22Rv1 (cell line): ENCODE measurements at regions not wholly inside any gene's neighbourhood (a gene's known extent, or its start where the extent isn't known, plus 50 kb on each side); places are given as distances from the start of the nearest gene placed in this dataset.

ENCODE experiments used
- ZFX ChIP-seq: fragments of 450-650 bp; IDR thresholded peaks from 2 replicates; pipeline ENCODE4 v1.6.1; 2017; ENCODE audit warnings: antibody characterized with exemption, borderline replicate concordance
- TF ChIP-seq, protein P1 (sequence below): fragments of 450-650 bp; IDR thresholded peaks from 2 replicates; pipeline ENCODE4 v1.5.1; 2017; ENCODE audit warnings: mild to moderate bottlenecking

DNA sequence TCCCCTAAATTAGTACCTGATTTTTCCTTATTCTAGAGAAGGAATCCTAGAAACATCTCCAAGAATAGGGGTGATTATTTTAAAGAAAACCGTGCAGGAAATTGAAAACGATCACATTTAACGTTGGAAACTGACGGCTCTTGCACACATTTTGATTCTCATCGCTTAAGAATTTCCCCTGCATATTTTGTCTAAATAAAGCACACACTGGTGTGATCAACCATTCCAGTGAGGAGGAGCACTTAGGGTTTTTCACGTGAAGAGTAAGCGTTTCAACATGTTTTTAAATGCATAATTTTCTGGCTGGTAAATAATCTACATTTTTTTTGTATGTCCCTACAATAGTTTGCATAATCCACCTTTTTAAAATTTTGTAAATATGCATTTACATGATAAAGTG lies 229.7 kb upstream of the PFKP start:
- TF ChIP-seq, protein P1, sequence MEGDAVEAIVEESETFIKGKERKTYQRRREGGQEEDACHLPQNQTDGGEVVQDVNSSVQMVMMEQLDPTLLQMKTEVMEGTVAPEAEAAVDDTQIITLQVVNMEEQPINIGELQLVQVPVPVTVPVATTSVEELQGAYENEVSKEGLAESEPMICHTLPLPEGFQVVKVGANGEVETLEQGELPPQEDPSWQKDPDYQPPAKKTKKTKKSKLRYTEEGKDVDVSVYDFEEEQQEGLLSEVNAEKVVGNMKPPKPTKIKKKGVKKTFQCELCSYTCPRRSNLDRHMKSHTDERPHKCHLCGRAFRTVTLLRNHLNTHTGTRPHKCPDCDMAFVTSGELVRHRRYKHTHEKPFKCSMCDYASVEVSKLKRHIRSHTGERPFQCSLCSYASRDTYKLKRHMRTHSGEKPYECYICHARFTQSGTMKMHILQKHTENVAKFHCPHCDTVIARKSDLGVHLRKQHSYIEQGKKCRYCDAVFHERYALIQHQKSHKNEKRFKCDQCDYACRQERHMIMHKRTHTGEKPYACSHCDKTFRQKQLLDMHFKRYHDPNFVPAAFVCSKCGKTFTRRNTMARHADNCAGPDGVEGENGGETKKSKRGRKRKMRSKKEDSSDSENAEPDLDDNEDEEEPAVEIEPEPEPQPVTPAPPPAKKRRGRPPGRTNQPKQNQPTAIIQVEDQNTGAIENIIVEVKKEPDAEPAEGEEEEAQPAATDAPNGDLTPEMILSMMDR: no peak
- no peak for TF ChIP-seq ZFX
